ENCODE measurements at regions not wholly inside any gene's neighbourhood (a gene's known extent, or its start where the extent isn't known, plus 50 kb on each side); places are given as distances from the start of the nearest gene placed in this dataset.

GRCh38 chr17:53353919-53354351, 468.8 kb upstream of the KIF2B start:
- no peak overlapping the region for H2AFZ ChIP-seq (ENCODE audit: low read length)
- no TSS peak for BruUV-seq (replicated peaks)
- ATAC-seq (no peak), DNase-seq (ENCODE audit: low spot score) (no peak), FAIRE-seq (no peak)
- no peaks in the 10 kb centered on the region for H3K36me3 ChIP-seq (replicated peaks in 1 of 2; ENCODE audit: control insufficient read depth in 1 of 2, insufficient read depth in 2 of 2, low read length in 2 of 2)
- intact Hi-C loops (cut with micrococcal nuclease; ENCODE audit: unreplicated experiment), result no loop called here
- H3K4me3 ChIP-seq (replicated peaks in 1 of 3; ENCODE audit: insufficient read depth in 1 of 3, low read depth in 2 of 3, low read length in 3 of 3), result no peak overlapping the region
- in situ Hi-C loops (cut with HindIII; ENCODE audit: extremely low pct_ligation_motif_present, low pct_unique_long_range_greater_than_20kb), result no loop called here
- no peaks in the 10 kb centered on the region for H4K20me1 ChIP-seq (ENCODE audit: insufficient read depth, low read length)
- no peak overlapping the region for H3K27ac ChIP-seq (ENCODE audit: extremely low read length, insufficient read depth, low read length)
- 3% methylated on average over 3 of the region's 3 CpGs for WGBS (ENCODE audit: low lambda C conversion rate)
- peaks cover 74% of the 10 kb centered on the region for H3K9me3 ChIP-seq (ENCODE audit: low read length)
- no peak overlapping the region for H3K4me2 ChIP-seq (ENCODE audit: low read depth, low read length)
- no peaks in the 10 kb centered on the region for H3K4me1 ChIP-seq (ENCODE audit: insufficient read depth, low read length)
- H3K79me2 ChIP-seq (ENCODE audit: insufficient read depth, low read length), result no peaks in the 10 kb centered on the region
- ChIA-PET CTCF (ENCODE audit: low intra/inter-chr PET ratio, low total read pairs) (no interaction called here), POLR2A (no interaction called here)
- peaks cover 0 to 1% of the 10 kb centered on the region in 2 experiments; a peak in 1 of 5 replicates for H3K27me3 ChIP-seq (ENCODE audit: control insufficient read depth in 1 of 2, insufficient read depth in 2 of 2, low read length in 2 of 2)
- no peak for TF ChIP-seq ZC3H4 (CRISPR knock-in tag; IDR thresholded peaks at IDR 0.05; ENCODE audit: borderline replicate concordance)
- TF ChIP-seq PAX8 (CRISPR knock-in tag; IDR thresholded peaks at IDR 0.05; ENCODE audit: borderline replicate concordance), result no peak
- TF ChIP-seq ZNF468 (CRISPR knock-in tag; IDR thresholded peaks at IDR 0.05), result no peak
- no peak for TF ChIP-seq TEAD2 (CRISPR knock-in tag; IDR thresholded peaks at IDR 0.05)
- TF ChIP-seq MIER3 (CRISPR knock-in tag; IDR thresholded peaks at IDR 0.05; ENCODE audit: borderline replicate concordance), result no peak
- TF ChIP-seq, protein P1, sequence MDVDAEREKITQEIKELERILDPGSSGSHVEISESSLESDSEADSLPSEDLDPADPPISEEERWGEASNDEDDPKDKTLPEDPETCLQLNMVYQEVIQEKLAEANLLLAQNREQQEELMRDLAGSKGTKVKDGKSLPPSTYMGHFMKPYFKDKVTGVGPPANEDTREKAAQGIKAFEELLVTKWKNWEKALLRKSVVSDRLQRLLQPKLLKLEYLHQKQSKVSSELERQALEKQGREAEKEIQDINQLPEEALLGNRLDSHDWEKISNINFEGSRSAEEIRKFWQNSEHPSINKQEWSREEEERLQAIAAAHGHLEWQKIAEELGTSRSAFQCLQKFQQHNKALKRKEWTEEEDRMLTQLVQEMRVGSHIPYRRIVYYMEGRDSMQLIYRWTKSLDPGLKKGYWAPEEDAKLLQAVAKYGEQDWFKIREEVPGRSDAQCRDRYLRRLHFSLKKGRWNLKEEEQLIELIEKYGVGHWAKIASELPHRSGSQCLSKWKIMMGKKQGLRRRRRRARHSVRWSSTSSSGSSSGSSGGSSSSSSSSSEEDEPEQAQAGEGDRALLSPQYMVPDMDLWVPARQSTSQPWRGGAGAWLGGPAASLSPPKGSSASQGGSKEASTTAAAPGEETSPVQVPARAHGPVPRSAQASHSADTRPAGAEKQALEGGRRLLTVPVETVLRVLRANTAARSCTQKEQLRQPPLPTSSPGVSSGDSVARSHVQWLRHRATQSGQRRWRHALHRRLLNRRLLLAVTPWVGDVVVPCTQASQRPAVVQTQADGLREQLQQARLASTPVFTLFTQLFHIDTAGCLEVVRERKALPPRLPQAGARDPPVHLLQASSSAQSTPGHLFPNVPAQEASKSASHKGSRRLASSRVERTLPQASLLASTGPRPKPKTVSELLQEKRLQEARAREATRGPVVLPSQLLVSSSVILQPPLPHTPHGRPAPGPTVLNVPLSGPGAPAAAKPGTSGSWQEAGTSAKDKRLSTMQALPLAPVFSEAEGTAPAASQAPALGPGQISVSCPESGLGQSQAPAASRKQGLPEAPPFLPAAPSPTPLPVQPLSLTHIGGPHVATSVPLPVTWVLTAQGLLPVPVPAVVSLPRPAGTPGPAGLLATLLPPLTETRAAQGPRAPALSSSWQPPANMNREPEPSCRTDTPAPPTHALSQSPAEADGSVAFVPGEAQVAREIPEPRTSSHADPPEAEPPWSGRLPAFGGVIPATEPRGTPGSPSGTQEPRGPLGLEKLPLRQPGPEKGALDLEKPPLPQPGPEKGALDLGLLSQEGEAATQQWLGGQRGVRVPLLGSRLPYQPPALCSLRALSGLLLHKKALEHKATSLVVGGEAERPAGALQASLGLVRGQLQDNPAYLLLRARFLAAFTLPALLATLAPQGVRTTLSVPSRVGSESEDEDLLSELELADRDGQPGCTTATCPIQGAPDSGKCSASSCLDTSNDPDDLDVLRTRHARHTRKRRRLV (CRISPR knock-in tag; IDR thresholded peaks at IDR 0.05), result no peak
- TF ChIP-seq POLR2AphosphoS2 (IDR thresholded peaks at IDR 0.05; ENCODE audit: low read depth, low read length), result no peak
- TF ChIP-seq NR0B2 (CRISPR knock-in tag; IDR thresholded peaks at IDR 0.05), result no peak
- TF ChIP-seq POGZ (CRISPR knock-in tag; IDR thresholded peaks at IDR 0.05), result no peak
- TF ChIP-seq ZNF747 (CRISPR knock-in tag; IDR thresholded peaks at IDR 0.05; ENCODE audit: borderline replicate concordance), result no peak
- no peak for TF ChIP-seq HMGA1 (CRISPR knock-in tag; conservative IDR thresholded peaks at IDR 0.05)
- no peak for TF ChIP-seq KDM5B (CRISPR knock-in tag; IDR thresholded peaks at IDR 0.05; ENCODE audit: borderline replicate concordance)
- no peak for TF ChIP-seq SRSF1 (optimal IDR thresholded peaks at IDR 0.05; ENCODE audit: low read depth, low read length)
- H3K9ac ChIP-seq (ENCODE audit: insufficient read depth, low read depth, low read length), result no peak overlapping the region

Data from HepG2 (cell line).